Suprapubic skin (tissue), 2 donors: ENCODE measurements at regions not wholly inside any gene's neighbourhood (a gene's known extent, or its start where the extent isn't known, plus 50 kb on each side); places are given as distances from the start of the nearest gene placed in this dataset.

Experiments
- EP300 ChIP-seq: sonication (generic); formaldehyde crosslinking; IDR thresholded peaks from one replicate; pipeline ENCODE4 v1.6.1; 2017; ENCODE audit warnings: antibody characterized with exemption
- POLR2A ChIP-seq, 2 donors: fragments of 450-650 bp; IDR thresholded peaks; one replicate each; pipeline ENCODE4 v1.6.1; 2017; ENCODE audit warnings: antibody characterized with exemption in 2 of 2, mild to moderate bottlenecking in 2 of 2, moderate library complexity in 2 of 2

DNA sequence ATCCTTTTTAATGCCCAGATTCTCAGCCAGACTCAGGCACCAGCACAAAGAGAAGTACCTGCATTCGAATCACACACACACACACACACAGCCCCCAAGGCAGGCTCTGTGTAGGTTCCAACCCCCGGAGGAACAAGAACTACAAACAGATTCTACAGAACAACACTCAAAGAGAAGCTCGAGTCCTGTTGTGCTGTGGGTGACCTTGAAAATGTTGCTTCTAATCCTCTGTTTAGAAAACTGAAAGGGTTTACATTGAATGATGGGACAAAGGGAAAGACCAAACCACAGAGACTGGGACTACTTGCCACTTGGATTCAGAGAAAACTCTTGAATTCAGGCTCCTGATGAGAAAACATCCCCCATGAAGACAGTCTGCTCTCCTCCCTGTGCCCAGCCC, 568.8 kb upstream of the C16orf82 start:
- TF ChIP-seq POLR2A (IDR thresholded peaks at IDR 0.05) (no peak), EP300 (no peak)
